ENCODE measurements at regions not wholly inside any gene's neighbourhood (a gene's known extent, or its start where the extent isn't known, plus 50 kb on each side); places are given as distances from the start of the nearest gene placed in this dataset.

GRCh38 chr12:124386059-124386458 lies 91.2 kb downstream of the RFLNA start:
- no peak for ATAC-seq
- Mint-ChIP-seq H3K27ac (no peak overlapping the region), H3K27me3 (no peaks in the 10 kb centered on the region), H3K4me1 (peaks cover 32% of the 10 kb centered on the region), H3K9me3 (no peaks in the 10 kb centered on the region), H3K4me3 (no peak overlapping the region)
- DNase-seq = no peak

GRCh38 chr12:124385219-124385969 lies 90.5 kb downstream of the RFLNA start:
- DNase-seq (no peak), ATAC-seq (no peak)
- peaks cover 25% of the 10 kb centered on the region for H3K4me1 Mint-ChIP-seq
- H3K27ac Mint-ChIP-seq = no peak overlapping the region
- no peaks in the 10 kb centered on the region for H3K9me3 Mint-ChIP-seq
- H3K27me3 Mint-ChIP-seq = no peaks in the 10 kb centered on the region
- H3K4me3 Mint-ChIP-seq = no peak overlapping the region

DNA sequence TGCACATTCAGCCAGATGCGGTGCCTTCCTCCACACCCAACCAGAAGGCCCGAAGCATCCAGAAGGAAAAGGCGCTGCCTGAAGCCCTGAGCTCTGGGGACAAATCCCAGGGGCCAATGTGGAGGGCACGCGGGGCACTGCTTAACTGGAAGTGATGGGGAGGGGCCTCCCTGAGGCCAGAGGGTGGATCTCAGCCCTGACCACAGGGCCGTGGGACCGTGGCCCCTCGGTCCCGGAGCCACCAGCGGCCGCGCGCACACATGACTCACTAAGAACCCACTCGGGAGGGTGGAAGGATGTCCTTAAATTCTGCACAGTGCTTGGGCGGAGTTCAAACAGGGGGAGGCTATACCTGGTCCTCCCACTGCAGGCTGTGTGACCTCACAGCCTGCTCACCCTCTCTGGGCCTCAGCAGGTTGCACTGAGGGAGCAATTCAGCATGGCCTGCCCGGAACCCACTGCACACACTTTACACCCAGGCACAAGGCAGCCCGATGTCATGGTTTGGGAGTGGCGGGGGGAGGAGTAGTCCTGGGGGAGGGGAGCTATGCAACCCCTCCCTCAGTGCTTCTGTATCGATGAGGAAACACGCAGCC lies 89.5 kb downstream of the RFLNA start:
- DNase-seq = no peak
- ATAC-seq = no peak
- Mint-ChIP-seq H3K4me1 (peaks cover 15% of the 10 kb centered on the region), H3K27me3 (no peaks in the 10 kb centered on the region), H3K4me3 (no peak overlapping the region), H3K9me3 (no peaks in the 10 kb centered on the region), H3K27ac (no peak overlapping the region)

- Mint-ChIP-seq H3K27me3 (no peaks in the 10 kb centered on the region), H3K27ac (no peak overlapping the region), H3K9me3 (no peaks in the 10 kb centered on the region), H3K4me1 (peaks cover 5% of the 10 kb centered on the region), H3K4me3 (no peak overlapping the region)
- DNase-seq (no peak), ATAC-seq (no peak)
These were observed 88.1 kb downstream of the RFLNA start for GRCh38 chr12:124383028-124383427.

GRCh38 chr12:124381456-124382296 lies 86.8 kb downstream of the RFLNA start:
- no peaks in the 10 kb centered on the region for H3K27me3 Mint-ChIP-seq
- ATAC-seq = no peak
- H3K4me3 Mint-ChIP-seq = no peak overlapping the region
- no peaks in the 10 kb centered on the region for H3K9me3 Mint-ChIP-seq
- H3K4me1 Mint-ChIP-seq = peaks cover 5% of the 10 kb centered on the region
- H3K27ac Mint-ChIP-seq = peak overlapping the region in 1 of 2 donors; percentile 82
- no peak for DNase-seq

DNA sequence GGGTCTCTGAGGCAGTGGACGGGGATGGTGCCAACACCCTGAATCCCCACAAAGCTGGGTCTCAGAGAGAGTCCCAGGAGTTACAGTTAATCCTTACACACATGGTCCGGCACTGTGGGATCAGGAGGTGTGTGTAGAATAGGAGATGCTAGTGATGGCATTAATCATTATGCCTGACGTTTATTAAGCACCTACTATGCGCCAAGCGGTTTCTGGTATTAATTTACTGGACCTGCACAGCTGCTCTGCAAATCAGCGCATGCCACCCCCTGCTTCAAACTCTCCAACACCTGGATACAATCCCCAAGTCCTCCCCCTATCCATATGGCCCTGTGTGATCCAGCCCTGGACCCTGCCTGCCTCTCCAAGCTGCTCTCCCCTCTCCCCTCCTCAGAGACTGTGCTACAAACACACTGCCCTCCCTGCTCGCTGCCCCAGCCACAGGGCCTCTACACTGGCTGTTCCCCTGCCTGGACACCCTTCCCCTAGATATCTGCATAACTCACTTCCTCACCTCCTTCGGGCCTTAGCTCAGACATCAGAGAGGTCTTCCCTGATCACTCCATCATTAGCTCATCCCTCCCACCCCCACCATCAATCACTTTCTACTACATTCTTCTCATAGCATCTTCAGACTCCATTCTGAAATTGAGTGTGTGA lies 86.0 kb downstream of the RFLNA start:
- no peaks in the 10 kb centered on the region for H3K9me3 Mint-ChIP-seq
- H3K4me1 Mint-ChIP-seq = peaks cover 5% of the 10 kb centered on the region
- H3K27me3 Mint-ChIP-seq = no peaks in the 10 kb centered on the region
- no peak for DNase-seq
- no peak overlapping the region for H3K4me3 Mint-ChIP-seq
- ATAC-seq = no peak
- H3K27ac Mint-ChIP-seq = peak overlapping the region in 1 of 2 donors; percentile 82

GRCh38 chr12:124379938-124380754 lies 85.3 kb downstream of the RFLNA start:
- H3K9me3 Mint-ChIP-seq = no peaks in the 10 kb centered on the region
- no peaks in the 10 kb centered on the region for H3K4me1 Mint-ChIP-seq
- DNase-seq = no peak
- no peaks in the 10 kb centered on the region for H3K27me3 Mint-ChIP-seq
- no peak for ATAC-seq
- H3K27ac Mint-ChIP-seq = no peak overlapping the region
- no peak overlapping the region for H3K4me3 Mint-ChIP-seq

DNA sequence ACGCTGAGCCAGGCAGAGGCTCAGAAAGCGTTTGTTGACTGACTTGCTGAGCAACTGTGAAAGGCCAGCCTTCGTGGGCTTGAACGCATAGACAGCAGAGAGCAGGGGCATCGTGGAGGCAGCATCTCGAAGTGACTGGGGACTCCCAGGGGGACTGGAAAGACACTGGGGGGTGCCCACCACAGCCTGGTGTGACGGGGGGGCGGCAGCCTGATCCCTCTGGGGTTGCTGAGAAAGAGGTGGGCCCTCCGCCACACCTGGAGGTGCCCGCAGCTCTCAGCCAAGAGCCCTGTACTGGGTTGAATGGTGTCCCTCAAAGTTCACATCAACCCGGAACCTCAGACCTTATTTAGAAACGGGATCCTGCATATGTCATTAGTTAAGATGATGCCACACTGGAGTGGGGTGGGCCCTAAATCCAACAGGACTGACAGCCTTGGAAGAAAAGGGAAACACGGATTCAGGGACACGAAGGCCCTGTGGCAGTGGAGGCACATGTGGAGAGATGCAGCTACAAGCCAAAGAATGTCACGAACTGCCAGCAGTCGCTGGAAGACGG lies 84.6 kb downstream of the RFLNA start:
- H3K4me3 Mint-ChIP-seq = no peak overlapping the region
- no peaks in the 10 kb centered on the region for H3K27me3 Mint-ChIP-seq
- DNase-seq (no peak), ATAC-seq (no peak)
- H3K9me3 Mint-ChIP-seq = no peaks in the 10 kb centered on the region
- H3K27ac Mint-ChIP-seq = peak overlapping the region in 1 of 2 donors; percentile 15
- no peaks in the 10 kb centered on the region for H3K4me1 Mint-ChIP-seq

DNA sequence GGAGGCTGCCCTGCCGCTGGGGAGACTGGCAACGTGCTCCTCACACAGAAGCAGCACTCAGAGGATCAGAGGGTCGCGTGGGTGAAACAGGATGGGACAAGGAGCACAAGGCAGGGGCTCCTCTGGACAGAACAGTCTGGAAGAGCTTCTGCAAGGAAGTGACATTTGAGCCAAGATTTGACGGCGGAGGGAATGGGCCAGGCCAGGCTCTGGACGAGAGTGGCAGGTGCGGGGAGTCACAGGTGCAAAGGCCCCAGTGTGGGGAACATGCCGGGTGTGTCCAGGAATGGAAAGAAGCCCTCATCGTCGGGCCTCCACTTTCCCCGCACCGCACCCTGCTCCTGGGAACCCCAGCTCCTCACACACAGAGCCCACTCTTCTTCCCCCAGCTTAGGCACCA lies 84.0 kb downstream of the RFLNA start:
- Mint-ChIP-seq H3K27me3 (no peaks in the 10 kb centered on the region), H3K4me3 (no peak overlapping the region), H3K27ac (peak overlapping the region in 1 of 2 donors; percentile 12), H3K4me1 (no peaks in the 10 kb centered on the region), H3K9me3 (no peaks in the 10 kb centered on the region)
- DNase-seq (no peak), ATAC-seq (no peak)

DNA sequence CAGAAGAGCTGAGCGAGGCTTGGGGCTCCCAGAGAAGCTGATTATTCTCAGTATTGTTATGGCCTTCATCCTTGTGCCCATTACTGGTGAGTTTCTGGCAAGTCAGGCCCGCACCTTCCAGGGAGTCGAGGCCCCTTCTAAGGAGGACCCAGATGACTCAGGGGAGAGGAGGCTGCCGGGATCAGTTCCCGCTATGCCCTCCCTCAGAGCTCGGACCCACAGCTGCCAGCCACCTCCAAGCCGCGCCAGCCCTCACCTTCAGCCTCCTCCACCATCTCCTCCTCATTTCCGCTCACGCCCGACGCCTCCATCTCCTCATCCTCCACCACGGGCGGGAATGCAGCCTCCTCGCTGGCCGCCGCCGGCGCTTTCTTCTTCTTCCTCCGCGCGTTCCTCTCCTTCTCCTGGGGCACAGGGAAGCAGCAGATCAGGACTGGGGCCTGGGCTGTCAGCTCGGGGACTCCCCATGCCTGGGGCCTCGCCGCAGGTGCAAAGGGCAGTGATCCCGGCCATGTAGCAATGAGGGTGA lies 83.2 kb downstream of the RFLNA start:
- Mint-ChIP-seq H3K4me1 (no peaks in the 10 kb centered on the region), H3K27me3 (no peaks in the 10 kb centered on the region), H3K9me3 (no peaks in the 10 kb centered on the region), H3K4me3 (no peak overlapping the region), H3K27ac (peak overlapping the region in 1 of 2 donors; percentile 91)
- ATAC-seq (no peak), DNase-seq (no peak)

- peak overlapping the region in 1 of 2 donors; percentile 48 for H3K27ac Mint-ChIP-seq
- no peaks in the 10 kb centered on the region for H3K27me3 Mint-ChIP-seq
- no peaks in the 10 kb centered on the region for H3K4me1 Mint-ChIP-seq
- H3K4me3 Mint-ChIP-seq = no peak overlapping the region
- no peaks in the 10 kb centered on the region for H3K9me3 Mint-ChIP-seq
- ATAC-seq = no peak
- no peak for DNase-seq
These were observed 81.5 kb downstream of the RFLNA start for GRCh38 chr12:124376435-124376834.

DNA sequence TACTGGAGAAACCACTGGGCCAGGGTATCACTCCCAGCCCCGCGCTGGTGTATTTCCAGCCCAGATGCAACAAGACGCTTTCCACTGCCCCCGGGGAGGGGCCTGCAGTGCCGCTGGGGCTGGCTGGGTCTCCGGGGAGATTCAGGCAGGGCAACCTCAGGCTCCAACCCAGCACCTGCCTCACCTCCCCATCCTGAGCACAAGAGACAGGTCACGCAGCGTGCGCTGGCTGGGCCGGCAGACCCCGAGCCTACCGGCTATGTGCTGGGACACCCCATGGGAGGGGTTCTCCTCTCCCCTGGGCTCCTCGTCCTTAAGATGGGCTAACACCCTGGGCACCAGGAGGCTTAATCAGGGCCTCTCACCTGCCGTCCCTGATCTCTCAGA lies 80.9 kb downstream of the RFLNA start:
- Mint-ChIP-seq H3K9me3 (no peaks in the 10 kb centered on the region), H3K27ac (no peak overlapping the region), H3K4me3 (no peak overlapping the region), H3K4me1 (no peaks in the 10 kb centered on the region), H3K27me3 (no peaks in the 10 kb centered on the region)
- DNase-seq (no peak), ATAC-seq (no peak)

DNA sequence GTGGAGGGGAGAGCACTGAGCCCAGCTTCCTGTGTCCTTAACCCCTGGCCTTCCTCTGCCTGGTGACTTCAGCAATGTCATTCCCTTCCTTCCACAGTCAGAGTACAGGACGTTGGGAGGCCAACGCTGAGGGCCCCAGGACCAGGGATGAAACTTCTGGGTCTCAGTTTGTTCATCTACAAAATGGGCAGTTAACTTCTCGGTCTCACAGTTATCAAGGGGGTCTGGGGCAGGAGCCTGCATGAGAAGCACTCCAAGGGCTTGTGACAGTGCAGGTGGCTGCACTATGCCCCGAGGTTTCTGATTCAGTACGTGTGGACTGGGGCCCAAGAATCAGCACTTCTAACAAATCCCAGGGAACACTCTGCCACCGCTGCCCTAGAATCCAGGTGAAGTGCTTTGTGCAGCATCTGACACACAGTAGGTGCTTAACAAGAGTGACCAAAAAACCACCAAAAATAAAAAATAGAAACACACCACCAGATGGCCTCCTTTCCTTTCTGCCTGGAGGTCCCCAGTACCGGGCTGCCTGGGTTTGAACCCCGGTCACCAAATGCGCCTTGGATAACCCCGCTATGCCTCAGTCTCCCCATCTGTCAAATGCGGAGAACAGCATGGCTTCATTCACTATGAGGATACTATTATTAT lies 80.4 kb downstream of the RFLNA start:
- ATAC-seq = no peak
- Mint-ChIP-seq H3K9me3 (no peaks in the 10 kb centered on the region), H3K4me3 (no peak overlapping the region), H3K27me3 (no peaks in the 10 kb centered on the region), H3K27ac (no peak overlapping the region), H3K4me1 (no peaks in the 10 kb centered on the region)
- no peak for DNase-seq

GRCh38 chr12:124374567-124374966 lies 79.7 kb downstream of the RFLNA start:
- no peak for ATAC-seq
- Mint-ChIP-seq H3K27me3 (no peaks in the 10 kb centered on the region), H3K9me3 (no peaks in the 10 kb centered on the region), H3K27ac (peak overlapping the region in 1 of 2 donors; percentile 85), H3K4me1 (no peaks in the 10 kb centered on the region), H3K4me3 (no peak overlapping the region)
- no peak for DNase-seq
